Loucy (cell line): ENCODE measurements at regions not wholly inside any gene's neighbourhood (a gene's known extent, or its start where the extent isn't known, plus 50 kb on each side); places are given as distances from the start of the nearest gene placed in this dataset.

ENCODE experiments used
- CTCF ChIP-seq: fragments of 200-600 bp; sonication (generic); conservative IDR thresholded peaks from 2 replicates; pipeline ENCODE4 v1.5.1; 2014; ENCODE audit warnings: mild to moderate bottlenecking, antibody characterized with exemption, low read length
- EZH2phosphoT487 ChIP-seq: fragments of 200-600 bp; IDR thresholded peaks from 2 replicates; pipeline ENCODE4 v1.6.1; 2018; ENCODE audit warnings: antibody characterized with exemption, mild to moderate bottlenecking, moderate library complexity, borderline replicate concordance

GRCh38 chr14:51807356-51807755, 53.1 kb upstream of the GNG2 start:
- TF ChIP-seq EZH2phosphoT487 (no peak), CTCF (no peak)
